WTC11 (cell line): ENCODE measurements at regions not wholly inside any gene's neighbourhood (a gene's known extent, or its start where the extent isn't known, plus 50 kb on each side); places are given as distances from the start of the nearest gene placed in this dataset.

ENCODE experiments used
- CBFB ChIP-seq: sonication (generic); formaldehyde crosslinking; IDR thresholded peaks from 2 replicates; pipeline ENCODE4 v1.8.1; 2022; ENCODE audit warnings: mild to moderate bottlenecking, low read depth, missing genetic modification reagents
- CREB1 ChIP-seq: sonication (generic); formaldehyde crosslinking; IDR thresholded peaks from 2 replicates; pipeline ENCODE4 v1.8.0; 2023; ENCODE audit warnings: mild to moderate bottlenecking, missing genetic modification reagents
- ELF4 ChIP-seq: sonication (generic); formaldehyde crosslinking; IDR thresholded peaks from 2 replicates; pipeline ENCODE4 v1.8.1; 2022; ENCODE audit warnings: low read depth, mild to moderate bottlenecking, moderate library complexity, missing genetic modification reagents
- FOXP1 ChIP-seq: sonication (generic); formaldehyde crosslinking; IDR thresholded peaks from 2 replicates; pipeline ENCODE4 v1.8.0; 2022; ENCODE audit warnings: missing genetic modification reagents, mild to moderate bottlenecking, moderate library complexity, borderline replicate concordance
- NFYB ChIP-seq: sonication (generic); formaldehyde crosslinking; conservative IDR thresholded peaks from 2 replicates; pipeline ENCODE4 v1.8.0; 2022; ENCODE audit warnings: low read depth, missing genetic modification reagents
- ZNF416 ChIP-seq: fragments of 250-450 bp; sonication (Bioruptor Pico); IDR thresholded peaks from 2 replicates; pipeline ENCODE4 v1.9.0; 2021; ENCODE audit warnings: mild to moderate bottlenecking, inconsistent platforms
- TF ChIP-seq, protein P1 (sequence below): fragments of 200-600 bp; IDR thresholded peaks from 2 replicates; pipeline ENCODE4 v1.8.0; 2022; ENCODE audit warnings: antibody characterized with exemption
- TF ChIP-seq, protein P2 (sequence below): sonication (generic); formaldehyde crosslinking; IDR thresholded peaks from 2 replicates; pipeline ENCODE4 v1.8.1; 2022; ENCODE audit warnings: mild to moderate bottlenecking, moderate library complexity, missing genetic modification reagents
- TF ChIP-seq, protein P3 (sequence below): sonication (generic); formaldehyde crosslinking; IDR thresholded peaks from 2 replicates; pipeline ENCODE4 v1.8.1; 2022; ENCODE audit warnings: low read depth, mild to moderate bottlenecking, moderate library complexity, missing genetic modification reagents, borderline replicate concordance

DNA sequence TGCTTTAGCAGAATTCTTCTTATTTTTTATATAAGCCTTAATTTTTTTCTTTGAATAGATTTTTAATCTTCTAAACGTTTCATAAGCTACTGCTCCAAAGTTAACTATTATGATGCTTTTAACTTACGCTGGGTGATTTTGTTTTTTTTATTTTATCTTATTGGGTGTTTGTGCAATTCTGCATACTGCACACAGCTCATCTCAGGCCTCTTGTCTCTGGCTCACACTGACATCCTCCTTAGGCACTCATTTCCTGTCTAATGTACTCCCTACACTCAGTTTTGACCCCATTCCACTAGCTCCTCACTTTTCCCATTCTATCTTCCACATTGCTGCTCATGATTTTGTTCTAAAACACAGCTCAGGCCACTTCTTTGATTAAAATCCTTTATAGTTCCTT, 111.9 kb upstream of the MAP9 start:
- TF ChIP-seq CBFB (no peak), CREB1 (CRISPR knock-in tag) (no peak), ZNF416 (CRISPR knock-in tag) (no peak), ELF4 (no peak), NFYB (CRISPR knock-in tag) (no peak), FOXP1 (CRISPR knock-in tag) (no peak)
- TF ChIP-seq, protein P1, sequence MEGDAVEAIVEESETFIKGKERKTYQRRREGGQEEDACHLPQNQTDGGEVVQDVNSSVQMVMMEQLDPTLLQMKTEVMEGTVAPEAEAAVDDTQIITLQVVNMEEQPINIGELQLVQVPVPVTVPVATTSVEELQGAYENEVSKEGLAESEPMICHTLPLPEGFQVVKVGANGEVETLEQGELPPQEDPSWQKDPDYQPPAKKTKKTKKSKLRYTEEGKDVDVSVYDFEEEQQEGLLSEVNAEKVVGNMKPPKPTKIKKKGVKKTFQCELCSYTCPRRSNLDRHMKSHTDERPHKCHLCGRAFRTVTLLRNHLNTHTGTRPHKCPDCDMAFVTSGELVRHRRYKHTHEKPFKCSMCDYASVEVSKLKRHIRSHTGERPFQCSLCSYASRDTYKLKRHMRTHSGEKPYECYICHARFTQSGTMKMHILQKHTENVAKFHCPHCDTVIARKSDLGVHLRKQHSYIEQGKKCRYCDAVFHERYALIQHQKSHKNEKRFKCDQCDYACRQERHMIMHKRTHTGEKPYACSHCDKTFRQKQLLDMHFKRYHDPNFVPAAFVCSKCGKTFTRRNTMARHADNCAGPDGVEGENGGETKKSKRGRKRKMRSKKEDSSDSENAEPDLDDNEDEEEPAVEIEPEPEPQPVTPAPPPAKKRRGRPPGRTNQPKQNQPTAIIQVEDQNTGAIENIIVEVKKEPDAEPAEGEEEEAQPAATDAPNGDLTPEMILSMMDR, result no peak
- TF ChIP-seq, protein P2, sequence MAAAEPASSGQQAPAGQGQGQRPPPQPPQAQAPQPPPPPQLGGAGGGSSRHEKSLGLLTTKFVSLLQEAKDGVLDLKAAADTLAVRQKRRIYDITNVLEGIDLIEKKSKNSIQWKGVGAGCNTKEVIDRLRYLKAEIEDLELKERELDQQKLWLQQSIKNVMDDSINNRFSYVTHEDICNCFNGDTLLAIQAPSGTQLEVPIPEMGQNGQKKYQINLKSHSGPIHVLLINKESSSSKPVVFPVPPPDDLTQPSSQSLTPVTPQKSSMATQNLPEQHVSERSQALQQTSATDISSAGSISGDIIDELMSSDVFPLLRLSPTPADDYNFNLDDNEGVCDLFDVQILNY (CRISPR knock-in tag), result no peak
- TF ChIP-seq, protein P3, sequence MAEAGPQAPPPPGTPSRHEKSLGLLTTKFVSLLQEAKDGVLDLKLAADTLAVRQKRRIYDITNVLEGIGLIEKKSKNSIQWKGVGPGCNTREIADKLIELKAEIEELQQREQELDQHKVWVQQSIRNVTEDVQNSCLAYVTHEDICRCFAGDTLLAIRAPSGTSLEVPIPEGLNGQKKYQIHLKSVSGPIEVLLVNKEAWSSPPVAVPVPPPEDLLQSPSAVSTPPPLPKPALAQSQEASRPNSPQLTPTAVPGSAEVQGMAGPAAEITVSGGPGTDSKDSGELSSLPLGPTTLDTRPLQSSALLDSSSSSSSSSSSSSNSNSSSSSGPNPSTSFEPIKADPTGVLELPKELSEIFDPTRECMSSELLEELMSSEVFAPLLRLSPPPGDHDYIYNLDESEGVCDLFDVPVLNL, result no peak
